HepG2 (cell line): ENCODE measurements at regions not wholly inside any gene's neighbourhood (a gene's known extent, or its start where the extent isn't known, plus 50 kb on each side); places are given as distances from the start of the nearest gene placed in this dataset.

Experiments used
- ATAC-seq: fragments of 200-7000 bp; cut with Tn5 transposase; 3 replicates; pipeline ENCODE4 v1.9.1; 2020; ENCODE audit warnings: mild to moderate bottlenecking, moderate library complexity
- BruUV-seq: library from RNA; stranded (reverse); fragments of 400-500 nt; replicated peaks from 2 replicates; lab custom pipeline; 2021; lab: Mats Ljungman, UMichigan
- CTCF ChIA-PET: fragments of 300-600 bp; formaldehyde crosslinking; extraction: SDS; loops from one replicate; lab custom pipeline; 2021; ENCODE audit warnings: low total read pairs, inconsistent platforms, low intra/inter-chr PET ratio; lab: Yijun Ruan, JAX
- POLR2A ChIA-PET: fragments of 350-600 bp; sonication (Branson Sonifier 250); formaldehyde crosslinking; loops from one replicate; lab custom pipeline; 2020; ENCODE audit warnings: antibody characterized with exemption, inconsistent platforms; lab: Yijun Ruan, JAX
- DNase-seq: peaks from one replicate; pipeline ENCODE4 v3.0.0-alpha.2; 2015; ENCODE audit warnings: low spot score
- FAIRE-seq: peaks from 3 replicates; lab custom pipeline; 2011; peaks lifted over from hg19 to GRCh38; lab: Jason Lieb, UNC
- H2AFZ ChIP-seq: one replicate; pipeline ENCODE4 v1.6.1; 2011; ENCODE audit warnings: low read length, inconsistent platforms
- H3K27ac ChIP-seq: fragments of 300-600 bp; 3 replicates; pipeline ENCODE4 v1.8.0; 2011; ENCODE audit warnings: mixed run types, mild to moderate bottlenecking, mixed read lengths, low read length, inconsistent platforms; ENCODE audit not compliant: insufficient read depth; ENCODE audit errors: extremely low read length
- H3K27me3 ChIP-seq, 2 experiments: fragments of 200-600 bp in 1 of 2; 2 replicates in 1 of 2; 3 replicates in 1 of 2; pipeline versions ENCODE4 v1.6.0 to v1.8.0; 2011; ENCODE audit warnings: low read length in 2 of 2, mild to moderate bottlenecking in 2 of 2, moderate library complexity in 2 of 2, inconsistent platforms in 1 of 2; ENCODE audit not compliant: insufficient read depth in 2 of 2, control insufficient read depth in 1 of 2
- H3K36me3 ChIP-seq, 2 experiments: fragments of 200-600 bp in 1 of 2; replicated peaks in 1 of 2; 2 replicates in 1 of 2; 3 replicates in 1 of 2; pipeline versions ENCODE4 v1.5.1 to v1.8.0; 2011; ENCODE audit warnings: low read length in 2 of 2, inconsistent platforms in 1 of 2; ENCODE audit not compliant: insufficient read depth in 2 of 2, control insufficient read depth in 1 of 2
- H3K4me1 ChIP-seq: 2 replicates; pipeline ENCODE4 v1.5.1; 2012; ENCODE audit warnings: low read length, inconsistent platforms; ENCODE audit not compliant: insufficient read depth
- H3K4me2 ChIP-seq: 2 replicates; pipeline ENCODE4 v1.6.0; 2011; ENCODE audit warnings: low read depth, low read length, inconsistent platforms
- H3K4me3 ChIP-seq, 3 experiments: fragments of 200-600 bp in 1 of 3; sonication (generic), shearing (Covaris generic) in 1 of 3; replicated peaks in 1 of 3; 2 replicates each; pipeline ENCODE4 v1.5.1; 2011 to 2016; ENCODE audit warnings: low read length in 3 of 3, inconsistent platforms in 2 of 3, low read depth in 2 of 3, mild to moderate bottlenecking in 2 of 3, control low read depth in 1 of 3, mixed read lengths in 1 of 3; ENCODE audit not compliant: insufficient read depth in 1 of 3
- H3K79me2 ChIP-seq: one replicate; pipeline ENCODE4 v1.6.1; 2011; ENCODE audit warnings: low read length, inconsistent platforms; ENCODE audit not compliant: insufficient read depth
- H3K9ac ChIP-seq: 2 replicates; pipeline ENCODE4 v1.6.0; 2011; ENCODE audit warnings: mild to moderate bottlenecking, low read depth, low read length, inconsistent platforms; ENCODE audit not compliant: insufficient read depth
- H3K9me3 ChIP-seq: 2 replicates; pipeline ENCODE4 v1.5.1; 2012; ENCODE audit warnings: mild to moderate bottlenecking, low read length
- H4K20me1 ChIP-seq: 2 replicates; pipeline ENCODE4 v1.6.0; 2011; ENCODE audit warnings: inconsistent platforms, mild to moderate bottlenecking, low read length, moderate library complexity; ENCODE audit not compliant: insufficient read depth
- EP300 ChIP-seq, 3 experiments: sonication (generic) in 1 of 3; formaldehyde crosslinking in 1 of 3; IDR thresholded peaks; 2 replicates each; pipeline versions ENCODE4 v1.5.1 to v1.6.1; 2011 to 2020; ENCODE audit warnings: low read depth in 2 of 3, low read length in 2 of 3, borderline replicate concordance in 1 of 3, improper control_type of control experiment in 1 of 3, mild to moderate bottlenecking in 1 of 3, missing genetic modification reagents in 1 of 3, moderate library complexity in 1 of 3
- GMEB1 ChIP-seq: sonication (generic); formaldehyde crosslinking; IDR thresholded peaks from 2 replicates; pipeline ENCODE4 v1.5.1; 2020; ENCODE audit warnings: missing genetic modification reagents, mild to moderate bottlenecking, borderline replicate concordance
- LBX2 ChIP-seq: sonication (generic); formaldehyde crosslinking; IDR thresholded peaks from 2 replicates; pipeline ENCODE4 v1.5.0; 2020; ENCODE audit warnings: missing genetic modification reagents, mild to moderate bottlenecking, borderline replicate concordance
- NFE2 ChIP-seq: sonication (generic); formaldehyde crosslinking; IDR thresholded peaks from 2 replicates; pipeline ENCODE4 v1.4.0; 2020; ENCODE audit warnings: missing genetic modification reagents
- RORA ChIP-seq: sonication (generic); formaldehyde crosslinking; IDR thresholded peaks from 2 replicates; pipeline ENCODE4 v1.5.0; 2020; ENCODE audit warnings: mild to moderate bottlenecking, missing genetic modification reagents, moderate library complexity
- TBX3 ChIP-seq: fragments of 450-650 bp; IDR thresholded peaks from 2 replicates; pipeline ENCODE4 v1.6.1; 2017; ENCODE audit warnings: antibody characterized with exemption, mild to moderate bottlenecking, inconsistent platforms, borderline replicate concordance
- ZFX ChIP-seq: sonication (generic); formaldehyde crosslinking; IDR thresholded peaks from 2 replicates; pipeline ENCODE4 v1.4.0; 2020; ENCODE audit warnings: mild to moderate bottlenecking, low read depth, missing genetic modification reagents, moderate library complexity
- ZNF512 ChIP-seq: sonication (generic); formaldehyde crosslinking; IDR thresholded peaks from 2 replicates; pipeline ENCODE4 v1.4.0; 2020; ENCODE audit warnings: mild to moderate bottlenecking, missing genetic modification reagents
- ZNF691 ChIP-seq: sonication (generic); formaldehyde crosslinking; IDR thresholded peaks from 2 replicates; pipeline ENCODE4 v1.4.0; 2020; ENCODE audit warnings: missing genetic modification reagents, low read depth, mild to moderate bottlenecking, borderline replicate concordance
- ZNF740 ChIP-seq: sonication (generic); formaldehyde crosslinking; IDR thresholded peaks from 2 replicates; pipeline ENCODE4 v1.4.0; 2020; ENCODE audit warnings: missing genetic modification reagents
- ZSCAN9 ChIP-seq: IDR thresholded peaks from 2 replicates; pipeline ENCODE4 v1.6.1; 2016; ENCODE audit warnings: borderline replicate concordance
- WGBS: methylation state at CpG from one replicate; pipeline ENCODE4 v1.1.6; 2017; ENCODE audit warnings: low lambda C conversion rate; 5-methylcytosine and 5-hydroxymethylcytosine counted together
- in situ Hi-C: cut with HindIII; loops from 2 replicates; pipeline ENCODE4 v1.10.0; 2017; ENCODE audit warnings: low pct_unique_long_range_greater_than_20kb; ENCODE audit not compliant: extremely low pct_ligation_motif_present
- intact Hi-C: fragments of 100-400 bp; cut with micrococcal nuclease; formaldehyde crosslinking; loops from one replicate; pipeline ENCODE4 v1.10.0; 2022; ENCODE audit not compliant: unreplicated experiment

- ChIA-PET POLR2A (no interaction called here), CTCF (no interaction called here)
- BruUV-seq, result no TSS peak
- intact Hi-C loops, result no loop called here
- in situ Hi-C loops, result no loop called here
- no peak overlapping the region for H3K4me3 ChIP-seq
- DNase-seq (no peak), FAIRE-seq (no peak), ATAC-seq (no peak)
- no peaks in the 10 kb centered on the region for H3K4me1 ChIP-seq
- no peaks in the 10 kb centered on the region for H4K20me1 ChIP-seq
- WGBS, result 0% methylated on average over 1 of the region's 1 CpG
- no peak overlapping the region for H3K27ac ChIP-seq
- H3K79me2 ChIP-seq, result no peaks in the 10 kb centered on the region
- H3K36me3 ChIP-seq, result no peaks in the 10 kb centered on the region
- no peaks in the 10 kb centered on the region for H3K27me3 ChIP-seq
- no peak for TF ChIP-seq LBX2 (CRISPR knock-in tag)
- TF ChIP-seq EP300 (IDR thresholded peaks at IDR 0.05; ENCODE audit: low read depth in 2 of 2, low read length in 2 of 2), result no peak
- no peak for TF ChIP-seq EP300 (CRISPR knock-in tag; IDR thresholded peaks at IDR 0.05; ENCODE audit: borderline replicate concordance)
- TF ChIP-seq GMEB1, result no peak
- TF ChIP-seq TBX3, result no peak
- TF ChIP-seq RORA (CRISPR knock-in tag), result no peak
- no peak for TF ChIP-seq ZSCAN9 (CRISPR knock-in tag)
- no peak for TF ChIP-seq ZFX
- no peak for TF ChIP-seq ZNF512 (CRISPR knock-in tag)
- no peak for TF ChIP-seq NFE2
- TF ChIP-seq ZNF740 (CRISPR knock-in tag), result no peak
- TF ChIP-seq ZNF691 (CRISPR knock-in tag), result no peak
- no peaks in the 10 kb centered on the region for H3K9me3 ChIP-seq
- no peak overlapping the region for H2AFZ ChIP-seq
- no peak overlapping the region for H3K4me2 ChIP-seq
- no peak overlapping the region for H3K9ac ChIP-seq
Measured at GRCh38 chr1:221880182-221880581, 138.3 kb upstream of the DUSP10 start.
